GM12878 (cell line): ENCODE measurements at regions not wholly inside any gene's neighbourhood (a gene's known extent, or its start where the extent isn't known, plus 50 kb on each side); places are given as distances from the start of the nearest gene placed in this dataset.

Source experiments
- ATAC-seq: fragments of 200-7000 bp; cut with Tn5 transposase; 3 replicates; pipeline ENCODE4 v1.9.1; 2020; ENCODE audit warnings: mild to moderate bottlenecking, moderate library complexity
- BruUV-seq: library from RNA; stranded (reverse); fragments of 400-500 nt; replicated peaks from 2 replicates; lab custom pipeline; 2021; lab: Mats Ljungman, UMichigan
- CTCF ChIA-PET: fragments of 300-600 bp; sonication (Branson Sonifier 250); formaldehyde crosslinking; extraction: SDS; loops from one replicate; lab custom pipeline; 2021; ENCODE audit warnings: inconsistent platforms; lab: Yijun Ruan, JAX
- POLR2A ChIA-PET: fragments of 350-600 bp; formaldehyde crosslinking; extraction: SDS; loops from one replicate; lab custom pipeline; 2021; ENCODE audit warnings: inconsistent platforms; lab: Charles Lee
- RAD21 ChIA-PET: fragments of 300-600 bp; sonication (Branson Sonifier 250); formaldehyde crosslinking; loops from one replicate; lab custom pipeline; 2023; ENCODE audit warnings: antibody characterized with exemption; ENCODE audit not compliant: unreplicated experiment; lab: Charles Lee
- SMC1A ChIA-PET: fragments of 300-600 bp; sonication (Branson Sonifier 250); formaldehyde crosslinking; loops from one replicate; lab custom pipeline; 2023; ENCODE audit not compliant: unreplicated experiment, uncharacterized antibody; lab: Charles Lee
- DNase-seq: peaks from one replicate; pipeline ENCODE4 v3.0.0-alpha.2; 2011; ENCODE audit warnings: low read depth, low spot score
- FAIRE-seq: peaks from 3 replicates; lab custom pipeline; 2011; peaks lifted over from hg19 to GRCh38; lab: Jason Lieb, UNC
- H2AFZ ChIP-seq: 2 replicates; pipeline ENCODE4 v1.6.0; 2011; ENCODE audit warnings: low read depth, low read length, control low read depth; ENCODE audit not compliant: control insufficient read depth
- H3K27ac ChIP-seq: 2 replicates; pipeline ENCODE4 v1.5.1; 2011; ENCODE audit warnings: control low read depth; ENCODE audit not compliant: control insufficient read depth, insufficient read depth
- H3K27me3 ChIP-seq, 2 experiments: replicated peaks in 1 of 2; 2 replicates each; pipeline versions ENCODE4 v1.6.0 to v1.6.1; 2011; ENCODE audit warnings: low read length in 1 of 2; ENCODE audit not compliant: control insufficient read depth in 2 of 2, insufficient read depth in 2 of 2
- H3K36me3 ChIP-seq, 2 experiments: 2 replicates each; pipeline ENCODE4 v1.5.1; 2011; ENCODE audit warnings: low read length in 1 of 2; ENCODE audit not compliant: control insufficient read depth in 2 of 2, insufficient read depth in 2 of 2
- H3K4me1 ChIP-seq: 2 replicates; pipeline ENCODE4 v1.6.1; 2011; ENCODE audit warnings: mild to moderate bottlenecking, low read length, moderate library complexity, mixed read lengths; ENCODE audit not compliant: control insufficient read depth, insufficient read depth
- H3K4me2 ChIP-seq: 2 replicates; pipeline ENCODE4 v1.6.0; 2011; ENCODE audit warnings: control low read depth; ENCODE audit not compliant: control insufficient read depth, insufficient read depth
- H3K4me3 ChIP-seq: fragments of 200-600 bp; sonication (generic); 2 replicates; pipeline ENCODE4 v1.5.1; 2016
- H3K79me2 ChIP-seq: 2 replicates; pipeline ENCODE4 v1.6.0; 2011; ENCODE audit warnings: low read length; ENCODE audit not compliant: control insufficient read depth, insufficient read depth
- H3K9ac ChIP-seq: 2 replicates; pipeline ENCODE4 v1.8.0; 2011; ENCODE audit warnings: low read length, control low read depth, mixed read lengths; ENCODE audit not compliant: control insufficient read depth, insufficient read depth
- H3K9me3 ChIP-seq: replicated peaks from 3 replicates; pipeline ENCODE4 v1.5.1; 2011; ENCODE audit warnings: mild to moderate bottlenecking, low read length; ENCODE audit not compliant: control insufficient read depth, insufficient read depth
- H4K20me1 ChIP-seq: 2 replicates; pipeline ENCODE4 v1.6.0; 2011; ENCODE audit not compliant: control insufficient read depth, insufficient read depth
- BHLHE40 ChIP-seq, 2 experiments: fragments of 450-650 bp in 1 of 2; IDR thresholded peaks; 2 replicates each; pipeline ENCODE4 v1.6.1; 2011 to 2017; ENCODE audit warnings: low read depth in 2 of 2, borderline replicate concordance in 1 of 2, improper control_type of control experiment in 1 of 2, low read length in 1 of 2, mild to moderate bottlenecking in 1 of 2
- CBX5 ChIP-seq: sonication (generic); IDR thresholded peaks from 2 replicates; pipeline ENCODE4 v1.6.1; 2016; ENCODE audit warnings: low read depth, moderate library complexity, mild to moderate bottlenecking, inconsistent platforms
- CHD2 ChIP-seq: IDR thresholded peaks from 2 replicates; pipeline ENCODE4 v1.6.1; 2011; ENCODE audit warnings: low read depth, low read length, improper control_type of control experiment, borderline replicate concordance
- DPF2 ChIP-seq: fragments of 450-650 bp; IDR thresholded peaks from 2 replicates; pipeline ENCODE4 v1.6.1; 2017; ENCODE audit warnings: mild to moderate bottlenecking
- EED ChIP-seq: sonication (generic); IDR thresholded peaks from 2 replicates; pipeline ENCODE4 v1.6.1; 2016; ENCODE audit warnings: antibody characterized with exemption, low read depth
- ETV6 ChIP-seq, 2 experiments: fragments of 450-650 bp in 1 of 2; IDR thresholded peaks in 1 of 2; conservative IDR thresholded peaks in 1 of 2; 2 replicates each; pipeline ENCODE4 v1.6.1; 2014; ENCODE audit warnings: antibody characterized with exemption in 1 of 2, borderline replicate concordance in 1 of 2, low read depth in 1 of 2, mild to moderate bottlenecking in 1 of 2, moderate library complexity in 1 of 2
- FOXM1 ChIP-seq: IDR thresholded peaks from 2 replicates; pipeline ENCODE4 v1.6.1; 2012; ENCODE audit warnings: low read depth, mild to moderate bottlenecking, inconsistent platforms, low read length, moderate library complexity
- GATAD2B ChIP-seq: fragments of 450-650 bp; conservative IDR thresholded peaks from 2 replicates; pipeline ENCODE4 v1.6.1; 2017; ENCODE audit warnings: low read depth, mild to moderate bottlenecking, moderate library complexity
- IKZF1 ChIP-seq: fragments of 450-650 bp; conservative IDR thresholded peaks from 2 replicates; pipeline ENCODE4 v1.6.1; 2017; ENCODE audit warnings: antibody characterized with exemption, mild to moderate bottlenecking
- IKZF2 ChIP-seq, 2 experiments: fragments of 450-650 bp; IDR thresholded peaks; 2 replicates each; pipeline ENCODE4 v1.6.1; 2017; ENCODE audit warnings: mild to moderate bottlenecking in 2 of 2, moderate library complexity in 2 of 2
- KLF5 ChIP-seq: fragments of 450-650 bp; IDR thresholded peaks from 2 replicates; pipeline ENCODE4 v1.6.1; 2014; ENCODE audit warnings: mild to moderate bottlenecking; ENCODE audit not compliant: partially characterized antibody
- NFIC ChIP-seq: IDR thresholded peaks from 2 replicates; pipeline ENCODE4 v1.6.1; 2012; ENCODE audit warnings: low read depth, mild to moderate bottlenecking, inconsistent platforms, low read length, moderate library complexity
- NFYB ChIP-seq: IDR thresholded peaks from 2 replicates; pipeline ENCODE4 v1.6.1; 2011; ENCODE audit warnings: low read depth, mild to moderate bottlenecking, low read length, improper control_type of control experiment, moderate library complexity; ENCODE audit not compliant: insufficient read depth
- PKNOX1 ChIP-seq: fragments of 450-650 bp; IDR thresholded peaks from 2 replicates; pipeline ENCODE4 v1.6.1; 2016; ENCODE audit warnings: mild to moderate bottlenecking
- POLR2AphosphoS5 ChIP-seq: IDR thresholded peaks from 2 replicates; pipeline ENCODE4 v1.6.1; 2011; ENCODE audit warnings: mild to moderate bottlenecking, low read length, inconsistent platforms
- RAD51 ChIP-seq: fragments of 450-650 bp; IDR thresholded peaks from 2 replicates; pipeline ENCODE4 v1.6.1; 2016; ENCODE audit warnings: moderate library complexity, mild to moderate bottlenecking, inconsistent platforms
- RELB ChIP-seq: fragments of 450-650 bp; IDR thresholded peaks from 2 replicates; pipeline ENCODE4 v1.6.1; 2017; ENCODE audit warnings: low read depth, mild to moderate bottlenecking, moderate library complexity
- RUNX3 ChIP-seq: IDR thresholded peaks from 2 replicates; pipeline ENCODE4 v1.6.1; 2012; ENCODE audit warnings: low read length, inconsistent platforms
- SIX5 ChIP-seq: IDR thresholded peaks from 2 replicates; pipeline ENCODE4 v1.6.1; 2011; ENCODE audit warnings: mild to moderate bottlenecking, low read depth, low read length, moderate library complexity; ENCODE audit not compliant: severe bottlenecking
- SPI1 ChIP-seq: IDR thresholded peaks from 2 replicates; pipeline ENCODE4 v1.6.1; 2011; ENCODE audit warnings: low read depth, mild to moderate bottlenecking, low read length, moderate library complexity, borderline replicate concordance; ENCODE audit not compliant: insufficient read depth
- TCF3 ChIP-seq: IDR thresholded peaks from 2 replicates; pipeline ENCODE4 v1.6.1; 2012; ENCODE audit warnings: low read depth, mild to moderate bottlenecking, low read length, borderline replicate concordance; ENCODE audit not compliant: insufficient read depth
- WGBS: methylation state at CpG from one replicate; pipeline ENCODE4 v1.1.6; 2016; ENCODE audit warnings: low lambda C conversion rate; ENCODE audit not compliant: insufficient replicate concordance, insufficient coverage; ENCODE audit errors: missing lambda C conversion rate; 5-methylcytosine and 5-hydroxymethylcytosine counted together
- in situ Hi-C: fragments of 300-500 bp; cut with MboI; formaldehyde crosslinking; loops from 9 replicates; pipeline ENCODE4 v1.14.3; 2018; ENCODE audit warnings: mixed read lengths
- intact Hi-C: fragments of 100-400 bp; cut with micrococcal nuclease; formaldehyde crosslinking; loops from one replicate; pipeline ENCODE4 v1.14.2; 2022; ENCODE audit not compliant: unreplicated experiment

DNA sequence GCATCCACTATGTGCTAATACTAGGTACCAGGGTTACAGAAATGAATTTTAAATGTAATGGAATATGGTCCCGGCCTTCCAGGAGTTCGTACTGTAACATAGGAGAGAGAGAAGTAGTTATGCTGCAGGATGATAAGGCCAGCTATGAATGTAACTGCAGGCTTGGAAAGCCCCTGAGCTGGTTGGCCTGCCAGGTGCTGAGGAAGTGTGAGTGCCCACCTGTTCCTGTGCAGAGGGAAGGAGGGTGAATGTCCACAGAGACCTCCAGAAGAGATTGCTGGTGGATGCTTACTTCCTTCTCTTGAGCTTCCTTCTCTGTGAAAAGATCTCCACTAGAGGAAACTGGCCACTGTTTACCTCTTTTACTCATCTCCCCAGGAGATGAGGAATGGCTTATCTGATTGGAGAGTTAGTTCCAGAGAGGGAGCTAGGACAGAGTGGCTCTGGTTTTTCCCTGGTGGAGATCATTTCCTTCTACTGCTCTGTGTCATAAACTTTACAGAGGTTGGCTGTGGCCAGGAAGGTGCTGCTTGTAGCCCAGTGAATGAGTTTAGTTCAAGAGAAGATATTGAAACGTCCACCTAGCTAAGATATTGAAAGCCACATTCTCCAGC, 114.0 kb upstream of the LNX1 start:
- peaks cover 49% of the 10 kb centered on the region for H3K4me1 ChIP-seq
- H3K9ac ChIP-seq, result 0 out of 2 replicates have a peak overlapping the region, but pooled peaks have one; percentile 7
- ChIA-PET POLR2A (interaction anchor here (0.6 to 5.3 kb wide), 9 partner anchors 8 to 152 kb away, joined by 3 to 46 read pairs (median 5); no protein-coding TSS in a partner anchor), SMC1A (interaction anchor here (0.7 to 14.8 kb wide), 30 partner anchors 9 to 698 kb away, joined by 3 to 228 read pairs (median 7); no protein-coding TSS in a partner anchor), RAD21 (interaction anchor here (0.5 to 6.1 kb wide), 33 partner anchors 9 to 692 kb away, joined by 3 to 132 read pairs (median 6); no protein-coding TSS in a partner anchor), CTCF (interaction anchor here (0.6 to 11.6 kb wide), 38 partner anchors 9 to 1266 kb away, joined by 3 to 305 read pairs (median 6); partner anchors contain the start of gene SCFD2)
- no peaks in the 10 kb centered on the region for H3K36me3 ChIP-seq
- 19% methylated on average over 3 of the region's 3 CpGs for WGBS
- peak overlapping the region; percentile 50 for H3K4me2 ChIP-seq
- DNase-seq (peak; percentile 47), FAIRE-seq (no peak), ATAC-seq (peak; percentile 37)
- peak overlapping the region; percentile 58 for H3K27ac ChIP-seq
- peak overlapping the region; percentile 48 for H2AFZ ChIP-seq
- in situ Hi-C loops (loop anchor here (5.0 to 10.0 kb wide), 2 partner anchors 60 to 522 kb away; partner anchors contain the start of gene PDGFRA), intact Hi-C loops (loop anchor here (5.0 to 10.0 kb wide), 4 partner anchors 202 to 690 kb away; partner anchors contain the start of genes CHIC2 and PDGFRA)
- no peak overlapping the region for H3K4me3 ChIP-seq
- peaks cover 4% of the 10 kb centered on the region; the same call in 2 of the 3 replicates for H3K9me3 ChIP-seq
- BruUV-seq, result no TSS peak
- H3K27me3 ChIP-seq, result no peaks in the 10 kb centered on the region
- no peaks in the 10 kb centered on the region for H3K79me2 ChIP-seq
- H4K20me1 ChIP-seq, result no peaks in the 10 kb centered on the region
- TF ChIP-seq KLF5 (no peak), GATAD2B (0 out of 2 replicates have a peak, but pooled peaks have one; percentile 21), BHLHE40 (IDR thresholded peaks at IDR 0.05; ENCODE audit: borderline replicate concordance in 1 of 2, low read depth in 2 of 2, low read length in 1 of 2) (no peak), TCF3 (peak; percentile 89), CBX5 (no peak), CHD2 (no peak), PKNOX1 (no peak), RUNX3 (peak; percentile 30; the same call in 1 of the 2 replicates), RAD51 (no peak), EED (peak; percentile 94), FOXM1 (0 out of 2 replicates have a peak, but pooled peaks have one; percentile 20), DPF2 (peak; percentile 56; the same call in 1 of the 2 replicates), IKZF2 (IDR thresholded peaks at IDR 0.05) (peak; percentile 57 to 79; a peak in 3 of 4 replicates), NFYB (0 out of 2 replicates have a peak, but pooled peaks have one; percentile 16), POLR2AphosphoS5 (no peak), RELB (peak; percentile 84), ETV6 (conservative IDR thresholded peaks at IDR 0.05 in 1 of 2, IDR thresholded peaks at IDR 0.05 in 1 of 2; ENCODE audit: borderline replicate concordance in 1 of 2, low read depth in 1 of 2) (peak in 1 of 2 experiments; percentile 88; a peak in 2 of 4 replicates), NFIC (peak; percentile 55; the same call in 1 of the 2 replicates), SPI1 (peak; percentile 70; the same call in 1 of the 2 replicates), IKZF1 (peak; percentile 89), SIX5 (no peak)
